ENCODE measurements at regions not wholly inside any gene's neighbourhood (a gene's known extent, or its start where the extent isn't known, plus 50 kb on each side); places are given as distances from the start of the nearest gene placed in this dataset.

- no peak for TF ChIP-seq TAF1 (IDR thresholded peaks at IDR 0.05; ENCODE audit: borderline replicate concordance, low read depth, low read length)
- TF ChIP-seq ATF7 (IDR thresholded peaks at IDR 0.05; ENCODE audit: low read depth), result no peak
- no peak for TF ChIP-seq GABPA (IDR thresholded peaks at IDR 0.05; ENCODE audit: low read depth)
- no peak for TF ChIP-seq RFX5 (IDR thresholded peaks at IDR 0.05; ENCODE audit: low read depth, low read length)
- no peak for TF ChIP-seq CTCF (IDR thresholded peaks at IDR 0.05 in 2 of 3, conservative IDR thresholded peaks at IDR 0.05 in 1 of 3; ENCODE audit: control insufficient read depth in 2 of 3, extremely low read depth in 1 of 3, insufficient read depth in 1 of 3, low read depth in 3 of 3, low read length in 3 of 3)
- TF ChIP-seq DPF2 (IDR thresholded peaks at IDR 0.05), result no peak
- TF ChIP-seq USF2 (IDR thresholded peaks at IDR 0.05; ENCODE audit: borderline replicate concordance, low read depth, low read length), result no peak
- TF ChIP-seq SRF (IDR thresholded peaks at IDR 0.05; ENCODE audit: low read depth in 2 of 2, low read length in 2 of 2), result no peak
- no peak for TF ChIP-seq USF1 (IDR thresholded peaks at IDR 0.05; ENCODE audit: borderline replicate concordance, extremely low read length, insufficient read depth, low read depth, low read length)
- no peak for TF ChIP-seq SMAD5 (IDR thresholded peaks at IDR 0.05; ENCODE audit: low read depth)
- TF ChIP-seq TARDBP (IDR thresholded peaks at IDR 0.05; ENCODE audit: borderline replicate concordance), result no peak
These were observed 517.2 kb upstream of the ADGRL3 start for GRCh38 chr4:60682901-60683300.

Measured in GM12878 (cell line).